ENCODE measurements at regions not wholly inside any gene's neighbourhood (a gene's known extent, or its start where the extent isn't known, plus 50 kb on each side); places are given as distances from the start of the nearest gene placed in this dataset.

GRCh38 chr1:73162564-73162963 lies 880.2 kb upstream of the NEGR1 start:
- in situ Hi-C loops (cut with HindIII; ENCODE audit: low pct_ligation_motif_present, low sequenced_read_pairs), result no loop called here
- TF ChIP-seq, protein P1, sequence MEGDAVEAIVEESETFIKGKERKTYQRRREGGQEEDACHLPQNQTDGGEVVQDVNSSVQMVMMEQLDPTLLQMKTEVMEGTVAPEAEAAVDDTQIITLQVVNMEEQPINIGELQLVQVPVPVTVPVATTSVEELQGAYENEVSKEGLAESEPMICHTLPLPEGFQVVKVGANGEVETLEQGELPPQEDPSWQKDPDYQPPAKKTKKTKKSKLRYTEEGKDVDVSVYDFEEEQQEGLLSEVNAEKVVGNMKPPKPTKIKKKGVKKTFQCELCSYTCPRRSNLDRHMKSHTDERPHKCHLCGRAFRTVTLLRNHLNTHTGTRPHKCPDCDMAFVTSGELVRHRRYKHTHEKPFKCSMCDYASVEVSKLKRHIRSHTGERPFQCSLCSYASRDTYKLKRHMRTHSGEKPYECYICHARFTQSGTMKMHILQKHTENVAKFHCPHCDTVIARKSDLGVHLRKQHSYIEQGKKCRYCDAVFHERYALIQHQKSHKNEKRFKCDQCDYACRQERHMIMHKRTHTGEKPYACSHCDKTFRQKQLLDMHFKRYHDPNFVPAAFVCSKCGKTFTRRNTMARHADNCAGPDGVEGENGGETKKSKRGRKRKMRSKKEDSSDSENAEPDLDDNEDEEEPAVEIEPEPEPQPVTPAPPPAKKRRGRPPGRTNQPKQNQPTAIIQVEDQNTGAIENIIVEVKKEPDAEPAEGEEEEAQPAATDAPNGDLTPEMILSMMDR (IDR thresholded peaks at IDR 0.05; ENCODE audit: low read depth, low read length, missing control alignments), result no peak
- H3K36me3 ChIP-seq (replicated peaks), result no peaks in the 10 kb centered on the region
- no peak overlapping the region for H3K4me3 ChIP-seq (ENCODE audit: low read depth, low read length)
- H3K27me3 ChIP-seq (replicated peaks), result no peaks in the 10 kb centered on the region
- no peak overlapping the region for H3K27ac ChIP-seq
- no peak for DNase-seq

DNA sequence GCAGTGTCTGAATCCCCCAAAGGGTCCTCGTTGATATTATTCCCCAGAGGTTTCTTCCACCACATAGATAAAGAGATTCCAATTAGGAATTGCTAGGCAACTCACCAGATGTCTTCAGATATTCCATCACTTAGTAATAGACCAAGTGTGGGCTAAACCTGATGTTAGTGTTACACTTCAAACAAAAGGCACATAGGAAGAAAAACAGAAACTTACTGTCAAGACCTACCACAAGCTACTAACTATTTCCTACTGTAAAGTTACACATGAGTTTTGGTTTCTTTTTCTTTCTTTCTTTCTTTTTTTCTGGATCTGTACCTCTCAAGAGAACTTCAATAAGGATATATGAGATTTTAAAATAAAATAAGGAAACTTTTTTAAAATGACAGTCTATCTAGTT lies 879.1 kb upstream of the NEGR1 start:
- no peak for DNase-seq
- Histone ChIP-seq H3K27me3 (replicated peaks) (no peaks in the 10 kb centered on the region), H3K36me3 (replicated peaks) (no peaks in the 10 kb centered on the region), H3K27ac (no peak overlapping the region), H3K4me3 (ENCODE audit: low read depth, low read length) (no peak overlapping the region)
- TF ChIP-seq, protein P1 (IDR thresholded peaks at IDR 0.05; ENCODE audit: low read depth, low read length, missing control alignments), result no peak
- in situ Hi-C loops (cut with HindIII; ENCODE audit: low pct_ligation_motif_present, low sequenced_read_pairs), result no loop called here

- no peak overlapping the region for H3K27ac ChIP-seq
- no peak overlapping the region for H3K4me3 ChIP-seq (ENCODE audit: low read depth, low read length)
- DNase-seq, result no peak
- in situ Hi-C loops (cut with HindIII; ENCODE audit: low pct_ligation_motif_present, low sequenced_read_pairs), result no loop called here
- TF ChIP-seq, protein P1 (IDR thresholded peaks at IDR 0.05; ENCODE audit: low read depth, low read length, missing control alignments), result no peak
- H3K27me3 ChIP-seq (replicated peaks), result no peaks in the 10 kb centered on the region
- H3K36me3 ChIP-seq (replicated peaks), result no peaks in the 10 kb centered on the region
Observed at GRCh38 chr1:73160759-73161158, 878.4 kb upstream of the NEGR1 start.

- Histone ChIP-seq H3K4me3 (ENCODE audit: low read depth, low read length) (no peak overlapping the region), H3K27me3 (replicated peaks) (no peaks in the 10 kb centered on the region), H3K36me3 (replicated peaks) (no peaks in the 10 kb centered on the region), H3K27ac (no peak overlapping the region)
- DNase-seq, result no peak
- in situ Hi-C loops (cut with HindIII; ENCODE audit: low pct_ligation_motif_present, low sequenced_read_pairs), result no loop called here
- TF ChIP-seq, protein P1 (IDR thresholded peaks at IDR 0.05; ENCODE audit: low read depth, low read length, missing control alignments), result no peak
Observed at GRCh38 chr1:73144311-73144710, 862.0 kb upstream of the NEGR1 start.

DNA sequence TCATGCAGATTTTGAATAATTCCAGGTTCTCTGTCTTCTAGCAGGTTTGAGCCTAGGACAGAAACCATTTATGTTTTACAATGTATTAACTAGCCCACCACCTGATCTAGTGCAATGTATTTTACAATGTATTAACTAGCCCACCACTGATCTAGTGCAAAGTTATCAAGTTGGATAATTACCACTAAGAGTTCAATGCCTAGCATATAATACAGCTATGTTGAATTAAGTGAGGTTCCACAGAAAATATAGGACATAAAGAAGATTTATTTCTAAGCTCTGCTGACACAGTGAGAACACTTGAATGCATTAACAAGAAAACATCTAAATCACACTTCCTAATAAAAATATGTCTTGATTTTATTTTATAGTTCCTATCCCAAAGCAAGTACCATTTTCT lies 854.6 kb upstream of the NEGR1 start:
- Histone ChIP-seq H3K4me3 (ENCODE audit: low read depth, low read length) (no peak overlapping the region), H3K36me3 (replicated peaks) (no peaks in the 10 kb centered on the region), H3K27ac (no peak overlapping the region), H3K27me3 (replicated peaks) (no peaks in the 10 kb centered on the region)
- in situ Hi-C loops (cut with HindIII; ENCODE audit: low pct_ligation_motif_present, low sequenced_read_pairs), result no loop called here
- TF ChIP-seq, protein P1 (IDR thresholded peaks at IDR 0.05; ENCODE audit: low read depth, low read length, missing control alignments), result no peak
- DNase-seq, result no peak

DNA sequence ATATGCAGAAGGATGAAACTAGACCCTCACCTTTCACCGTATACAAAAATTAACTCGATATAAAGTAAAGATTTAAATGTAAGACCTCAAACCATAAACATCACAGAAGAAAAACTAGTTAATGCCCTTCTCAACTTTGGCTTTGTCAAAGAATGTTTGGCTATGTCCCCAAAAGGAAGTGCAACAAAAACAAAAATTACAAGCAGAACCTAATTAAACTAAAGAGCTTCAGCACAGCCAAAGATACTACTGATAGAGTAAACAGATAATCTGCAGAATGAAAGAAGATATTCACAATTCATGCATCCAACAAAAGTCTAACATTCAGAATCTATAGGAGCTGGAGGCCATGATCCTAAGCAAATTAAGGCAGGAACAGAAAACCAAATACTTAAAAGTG lies 824.6 kb upstream of the NEGR1 start:
- TF ChIP-seq, protein P1 (IDR thresholded peaks at IDR 0.05; ENCODE audit: low read depth, low read length, missing control alignments), result no peak
- in situ Hi-C loops (cut with HindIII; ENCODE audit: low pct_ligation_motif_present, low sequenced_read_pairs), result no loop called here
- Histone ChIP-seq H3K4me3 (ENCODE audit: low read depth, low read length) (no peak overlapping the region), H3K36me3 (replicated peaks) (no peaks in the 10 kb centered on the region), H3K27ac (no peak overlapping the region), H3K27me3 (replicated peaks) (no peaks in the 10 kb centered on the region)
- DNase-seq, result no peak
